Fibroblast of lung (primary cell): ENCODE measurements at regions not wholly inside any gene's neighbourhood (a gene's known extent, or its start where the extent isn't known, plus 50 kb on each side); places are given as distances from the start of the nearest gene placed in this dataset.

Experiments used
- DNase-seq, 2 donors: peaks; one replicate each; pipeline versions ENCODE4 v3.0.0 to v3.0.0-alpha.2; 2010; ENCODE audit warnings: low read depth in 2 of 2
- H2AFZ ChIP-seq: 2 replicates; pipeline ENCODE4 v1.5.1; 2012; ENCODE audit warnings: low read length, control low read depth, inconsistent platforms
- H3K27ac ChIP-seq: 2 replicates; pipeline ENCODE4 v1.5.1; 2011; ENCODE audit warnings: low read length, control low read depth; ENCODE audit not compliant: insufficient read depth
- H3K27me3 ChIP-seq: 2 replicates; pipeline ENCODE4 v1.5.1; 2011; ENCODE audit warnings: mild to moderate bottlenecking, low read length; ENCODE audit not compliant: control insufficient read depth, insufficient read depth
- H3K36me3 ChIP-seq: 2 replicates; pipeline ENCODE4 v1.5.1; 2011; ENCODE audit warnings: low read length; ENCODE audit not compliant: control insufficient read depth, insufficient read depth
- H3K4me1 ChIP-seq: 2 replicates; pipeline ENCODE4 v1.5.1; 2011; ENCODE audit warnings: low read length; ENCODE audit not compliant: control insufficient read depth, insufficient read depth; ENCODE audit errors: extremely low read depth
- H3K4me2 ChIP-seq: 2 replicates; pipeline ENCODE4 v1.5.1; 2011; ENCODE audit warnings: low read length, control low read depth; ENCODE audit not compliant: insufficient read depth; ENCODE audit errors: extremely low read depth
- H3K4me3 ChIP-seq, 4 experiments: fragments of 200-600 bp in 1 of 4; sonication (generic) in 1 of 4; replicated peaks in 1 of 4; 2 replicates each; pipeline ENCODE4 v1.5.1; 2011 to 2016; ENCODE audit warnings: low read length in 4 of 4, low read depth in 3 of 4, mild to moderate bottlenecking in 3 of 4, control low read depth in 2 of 4, inconsistent platforms in 1 of 4, mixed read lengths in 1 of 4; ENCODE audit not compliant: insufficient read depth in 1 of 4; ENCODE audit errors: control extremely low read depth in 1 of 4
- H3K79me2 ChIP-seq: 2 replicates; pipeline ENCODE4 v1.5.1; 2012; ENCODE audit warnings: mild to moderate bottlenecking, low read length, inconsistent platforms; ENCODE audit not compliant: control insufficient read depth, insufficient read depth
- H3K9ac ChIP-seq: 2 replicates; pipeline ENCODE4 v1.5.1; 2011; ENCODE audit warnings: mild to moderate bottlenecking, low read length, control low read depth; ENCODE audit not compliant: insufficient read depth
- H3K9me3 ChIP-seq: 2 replicates; pipeline ENCODE4 v1.5.1; 2012; ENCODE audit warnings: low read depth, low read length; ENCODE audit not compliant: control insufficient read depth, insufficient read depth
- H4K20me1 ChIP-seq: 2 replicates; pipeline ENCODE4 v1.5.1; 2011; ENCODE audit warnings: low read length; ENCODE audit not compliant: control insufficient read depth, insufficient read depth; ENCODE audit errors: extremely low read depth
- EZH2 ChIP-seq: IDR thresholded peaks from 2 replicates; pipeline ENCODE4 v1.5.1; 2012; ENCODE audit warnings: low read length, control low read depth, mild to moderate bottlenecking; ENCODE audit errors: missing control alignments
- TF ChIP-seq, protein P1 (sequence below), 2 donors: IDR thresholded peaks in 1 of 2; conservative IDR thresholded peaks in 1 of 2; 1 replicate in 1 of 2; 2 replicates in 1 of 2; pipeline ENCODE4 v1.5.1; 2011 to 2012; ENCODE audit warnings: low read length in 2 of 2, control low read depth in 1 of 2, inconsistent platforms in 1 of 2, low read depth in 1 of 2, mild to moderate bottlenecking in 1 of 2

DNA sequence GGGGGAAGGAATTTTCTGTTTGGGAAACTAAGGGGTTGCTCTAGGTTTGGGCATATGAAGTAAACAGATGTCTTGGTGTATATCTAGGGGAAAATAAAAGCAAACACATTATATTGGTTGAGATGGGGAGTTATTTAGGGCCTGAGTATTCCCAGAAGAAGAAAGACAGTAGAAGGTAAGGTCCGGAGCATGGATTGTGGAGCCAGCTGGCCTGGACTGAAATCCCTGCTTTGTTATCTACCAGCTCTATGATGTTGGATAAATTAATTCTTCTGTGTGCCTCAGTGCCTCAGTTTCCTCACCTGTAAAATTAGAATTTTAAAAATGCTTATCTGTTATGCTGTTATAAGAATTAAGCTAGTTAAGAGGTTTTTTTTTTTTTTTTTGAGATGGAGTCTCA is 272.3 kb upstream of the RPS6KA3 start:
- Histone ChIP-seq H3K9me3 (no peaks in the 10 kb centered on the region), H3K4me3 (no peak overlapping the region), H3K4me1 (no peaks in the 10 kb centered on the region), H3K9ac (no peak overlapping the region), H3K4me2 (no peak overlapping the region), H4K20me1 (no peaks in the 10 kb centered on the region), H3K79me2 (no peaks in the 10 kb centered on the region), H3K27ac (no peak overlapping the region), H3K27me3 (no peaks in the 10 kb centered on the region), H3K36me3 (no peaks in the 10 kb centered on the region), H2AFZ (no peak overlapping the region)
- no peak for DNase-seq
- TF ChIP-seq, protein P1, sequence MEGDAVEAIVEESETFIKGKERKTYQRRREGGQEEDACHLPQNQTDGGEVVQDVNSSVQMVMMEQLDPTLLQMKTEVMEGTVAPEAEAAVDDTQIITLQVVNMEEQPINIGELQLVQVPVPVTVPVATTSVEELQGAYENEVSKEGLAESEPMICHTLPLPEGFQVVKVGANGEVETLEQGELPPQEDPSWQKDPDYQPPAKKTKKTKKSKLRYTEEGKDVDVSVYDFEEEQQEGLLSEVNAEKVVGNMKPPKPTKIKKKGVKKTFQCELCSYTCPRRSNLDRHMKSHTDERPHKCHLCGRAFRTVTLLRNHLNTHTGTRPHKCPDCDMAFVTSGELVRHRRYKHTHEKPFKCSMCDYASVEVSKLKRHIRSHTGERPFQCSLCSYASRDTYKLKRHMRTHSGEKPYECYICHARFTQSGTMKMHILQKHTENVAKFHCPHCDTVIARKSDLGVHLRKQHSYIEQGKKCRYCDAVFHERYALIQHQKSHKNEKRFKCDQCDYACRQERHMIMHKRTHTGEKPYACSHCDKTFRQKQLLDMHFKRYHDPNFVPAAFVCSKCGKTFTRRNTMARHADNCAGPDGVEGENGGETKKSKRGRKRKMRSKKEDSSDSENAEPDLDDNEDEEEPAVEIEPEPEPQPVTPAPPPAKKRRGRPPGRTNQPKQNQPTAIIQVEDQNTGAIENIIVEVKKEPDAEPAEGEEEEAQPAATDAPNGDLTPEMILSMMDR (conservative IDR thresholded peaks at IDR 0.05 in 1 of 2, IDR thresholded peaks at IDR 0.05 in 1 of 2; ENCODE audit: low read depth in 1 of 2, low read length in 2 of 2) = no peak
- TF ChIP-seq EZH2 = no peak

DNA sequence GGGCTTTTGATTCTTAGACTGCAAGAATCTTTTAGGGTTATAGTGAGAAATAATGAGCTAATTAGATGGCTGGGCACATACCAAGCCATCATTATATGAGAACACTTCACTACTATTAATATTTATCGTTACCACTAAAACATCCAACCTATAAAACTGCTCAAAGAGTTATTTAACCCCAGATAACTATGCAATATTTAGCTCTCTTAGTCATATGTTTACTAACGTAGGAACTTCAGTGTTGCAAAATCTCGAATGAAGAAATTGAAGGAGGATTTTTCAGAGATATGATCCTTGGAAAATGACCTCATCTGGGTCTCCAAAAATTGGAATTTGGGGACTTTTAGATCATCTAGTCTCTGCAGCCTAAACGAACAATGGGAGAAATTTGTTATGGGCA is 265.0 kb upstream of the RPS6KA3 start:
- Histone ChIP-seq H4K20me1 (no peaks in the 10 kb centered on the region), H3K27me3 (peaks cover 2% of the 10 kb centered on the region), H3K9ac (no peak overlapping the region), H3K4me2 (no peak overlapping the region), H3K4me1 (no peaks in the 10 kb centered on the region), H3K4me3 (no peak overlapping the region), H3K27ac (no peak overlapping the region), H3K79me2 (no peaks in the 10 kb centered on the region), H2AFZ (no peak overlapping the region), H3K36me3 (no peaks in the 10 kb centered on the region), H3K9me3 (no peaks in the 10 kb centered on the region)
- DNase-seq = peak in 1 of 2 donors; percentile 45
- TF ChIP-seq, protein P1 (conservative IDR thresholded peaks at IDR 0.05 in 1 of 2, IDR thresholded peaks at IDR 0.05 in 1 of 2; ENCODE audit: low read depth in 1 of 2, low read length in 2 of 2) = no peak
- TF ChIP-seq EZH2 = no peak

- Histone ChIP-seq H3K79me2 (no peaks in the 10 kb centered on the region), H3K36me3 (no peaks in the 10 kb centered on the region), H3K9me3 (no peaks in the 10 kb centered on the region), H3K4me2 (peak overlapping the region; percentile 82), H2AFZ (peak overlapping the region; percentile 44), H3K27ac (no peak overlapping the region), H4K20me1 (no peaks in the 10 kb centered on the region), H3K4me1 (no peaks in the 10 kb centered on the region), H3K9ac (no peak overlapping the region), H3K4me3 (peak overlapping the region; percentile 28 to 56 (median 39)), H3K27me3 (peaks cover 2% of the 10 kb centered on the region)
- TF ChIP-seq EZH2 = no peak
- TF ChIP-seq, protein P1 (conservative IDR thresholded peaks at IDR 0.05 in 1 of 2, IDR thresholded peaks at IDR 0.05 in 1 of 2; ENCODE audit: low read depth in 1 of 2, low read length in 2 of 2) = peak; percentile 60 to 61
- DNase-seq = peak; percentile 49 to 71
Observed at GRCh38 chrX:20530406-20530921, 263.8 kb upstream of the RPS6KA3 start.
